HG03342 (cell line): ENCODE measurements at regions not wholly inside any gene's neighbourhood (a gene's known extent, or its start where the extent isn't known, plus 50 kb on each side); places are given as distances from the start of the nearest gene placed in this dataset.
"Not testable (repeated sequence)": the region's sequence is repeated elsewhere in the genome, so short reads cannot be mapped to it uniquely, and the experiment has no call there.

ENCODE experiments used
- ATAC-seq: cut with Tn5 transposase; IDR thresholded peaks from one replicate; pipeline ENCODE4 v1.9.1; 2021; ENCODE audit warnings: mild to moderate bottlenecking, moderate library complexity; ENCODE audit not compliant: unreplicated experiment

GRCh38 chr11:42812361-42812760, 499.4 kb upstream of the API5 start:
- ATAC-seq: no peak

- no peak for ATAC-seq
Measured at GRCh38 chr11:42812960-42813359, 498.8 kb upstream of the API5 start.

- no peak for ATAC-seq
Measured at GRCh38 chr11:42816471-42816870, 495.3 kb upstream of the API5 start.

- ATAC-seq: no peak
Measured at GRCh38 chr11:42819126-42819525, 492.7 kb upstream of the API5 start.

DNA sequence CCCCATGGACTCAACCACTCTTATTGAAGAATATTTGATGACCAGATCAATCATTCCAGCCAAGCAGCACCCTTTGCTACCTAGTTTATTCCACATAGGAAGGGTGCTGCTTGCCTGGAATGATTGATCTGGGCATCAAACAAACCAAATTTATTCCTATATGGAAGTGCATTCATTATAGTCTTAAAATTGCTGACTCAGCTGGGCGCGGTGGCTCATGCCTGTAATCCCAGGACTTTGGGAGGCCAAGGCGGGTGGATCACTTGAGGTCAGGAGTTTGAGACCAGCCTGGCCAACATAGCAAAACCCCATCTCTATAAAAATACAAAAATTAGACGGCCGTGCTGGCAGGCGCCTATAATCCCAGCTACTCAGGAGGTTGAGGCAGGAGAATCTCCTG, 489.6 kb upstream of the API5 start:
- ATAC-seq: not testable (repeated sequence)

GRCh38 chr11:42823546-42823945, 488.2 kb upstream of the API5 start:
- no peak for ATAC-seq

DNA sequence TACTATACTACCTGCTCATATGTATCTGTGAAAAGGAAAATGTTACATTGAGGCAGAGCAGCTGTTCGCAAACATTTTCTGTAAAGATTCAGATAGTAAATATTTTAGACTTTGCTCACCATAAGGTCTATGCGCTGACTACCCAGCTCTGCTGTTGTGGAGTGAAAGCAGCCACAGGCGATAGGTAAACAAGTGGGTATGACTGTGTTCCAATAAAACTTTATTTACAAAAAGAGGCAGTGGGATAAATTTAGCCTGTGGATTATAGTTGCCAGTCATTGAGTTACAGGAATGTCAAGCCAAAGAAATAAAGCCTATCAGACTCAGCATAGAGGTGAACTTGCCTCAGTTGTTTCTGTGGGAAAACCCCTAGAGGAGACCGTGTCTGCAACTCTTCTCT, 487.7 kb upstream of the API5 start:
- no peak for ATAC-seq

DNA sequence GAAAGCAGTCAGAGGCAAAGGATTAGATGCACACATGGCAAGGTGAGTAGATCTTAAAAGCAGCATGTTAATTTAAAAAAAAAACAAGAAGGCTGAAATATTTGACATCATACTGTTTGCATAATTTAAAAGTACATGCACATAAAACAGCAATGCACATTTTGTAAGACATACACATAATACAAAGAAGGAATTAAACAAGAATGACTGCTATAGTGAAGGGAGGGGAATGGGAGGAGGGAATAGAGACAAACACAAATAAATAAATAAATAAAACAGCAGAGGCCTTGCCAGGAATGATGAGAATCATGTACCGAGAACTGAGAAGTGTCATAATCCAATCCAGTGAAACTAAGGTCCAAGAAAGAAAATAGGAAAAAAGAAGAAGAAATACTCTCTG, 486.2 kb upstream of the API5 start:
- ATAC-seq: no peak

- no peak for ATAC-seq
Measured at GRCh38 chr11:42827845-42828244, 484.0 kb upstream of the API5 start.

- ATAC-seq: no peak
Measured at GRCh38 chr11:42837994-42838393, 473.8 kb upstream of the API5 start.

GRCh38 chr11:42840176-42840829, 471.5 kb upstream of the API5 start:
- peak; percentile 97 for ATAC-seq

DNA sequence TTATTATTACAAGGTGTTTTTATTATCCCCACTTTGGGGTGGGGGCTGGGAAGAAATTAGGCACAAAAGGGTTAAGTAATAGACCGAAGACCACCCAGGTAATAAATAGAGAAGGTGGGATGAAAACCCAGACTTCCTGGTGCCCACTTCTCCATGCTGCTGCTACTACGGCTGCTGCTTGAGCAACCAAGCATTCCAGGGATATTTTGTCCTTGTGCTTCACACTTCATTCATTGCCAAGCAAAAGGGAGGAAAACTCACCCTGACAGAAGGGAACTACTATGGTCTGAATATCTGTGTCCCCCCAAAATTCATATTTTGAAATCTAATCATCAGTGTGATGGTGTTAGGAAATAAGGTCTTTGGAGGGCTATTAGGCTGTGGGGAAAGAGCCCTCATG, 470.9 kb upstream of the API5 start:
- ATAC-seq: no peak

DNA sequence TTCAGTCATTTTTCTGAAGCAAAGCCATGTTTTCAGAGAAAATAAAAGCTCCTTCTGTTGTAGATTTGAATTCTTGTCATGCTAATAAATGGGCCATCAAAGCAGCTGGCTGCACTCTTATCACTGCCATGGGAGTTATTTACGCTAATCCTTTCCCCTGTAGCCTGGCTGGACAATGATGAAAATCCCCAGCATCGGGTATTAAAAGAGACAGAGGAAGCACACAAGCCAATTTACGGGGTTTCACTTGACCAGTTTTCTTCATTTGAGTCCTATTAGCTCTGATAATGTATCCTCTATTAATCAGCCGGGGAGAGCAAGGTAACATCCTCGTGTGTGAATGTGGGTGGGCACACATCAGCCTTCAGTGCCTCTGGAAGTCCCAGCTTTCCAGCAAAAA, 470.2 kb upstream of the API5 start:
- no peak for ATAC-seq

DNA sequence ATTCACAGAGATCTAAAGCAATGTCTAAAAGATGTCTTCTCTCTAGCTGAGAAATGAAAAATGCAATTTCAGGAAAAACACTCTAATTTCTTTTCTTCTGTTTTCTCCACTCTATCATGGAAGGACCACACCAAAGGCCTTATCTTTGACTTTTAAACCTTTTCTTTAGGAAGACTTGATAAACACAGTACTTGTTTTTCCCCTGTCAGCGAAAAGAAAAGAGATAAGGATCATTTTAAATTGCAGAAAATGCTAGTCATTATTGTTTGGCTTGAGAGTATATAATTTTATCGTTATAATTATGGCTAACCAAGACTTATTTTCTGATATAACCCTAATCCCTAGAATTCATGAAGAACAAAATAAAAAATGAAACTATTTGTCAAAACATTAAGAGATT, 462.4 kb upstream of the API5 start:
- no peak for ATAC-seq

GRCh38 chr11:42857344-42857743, 454.5 kb upstream of the API5 start:
- no peak for ATAC-seq

GRCh38 chr11:42870480-42870879, 441.3 kb upstream of the API5 start:
- ATAC-seq: no peak

- ATAC-seq: not testable (repeated sequence)
Measured at GRCh38 chr11:42873800-42874405, 437.9 kb upstream of the API5 start.

- ATAC-seq: not testable (repeated sequence)
Measured at GRCh38 chr11:42881335-42881734, 430.5 kb upstream of the API5 start.

DNA sequence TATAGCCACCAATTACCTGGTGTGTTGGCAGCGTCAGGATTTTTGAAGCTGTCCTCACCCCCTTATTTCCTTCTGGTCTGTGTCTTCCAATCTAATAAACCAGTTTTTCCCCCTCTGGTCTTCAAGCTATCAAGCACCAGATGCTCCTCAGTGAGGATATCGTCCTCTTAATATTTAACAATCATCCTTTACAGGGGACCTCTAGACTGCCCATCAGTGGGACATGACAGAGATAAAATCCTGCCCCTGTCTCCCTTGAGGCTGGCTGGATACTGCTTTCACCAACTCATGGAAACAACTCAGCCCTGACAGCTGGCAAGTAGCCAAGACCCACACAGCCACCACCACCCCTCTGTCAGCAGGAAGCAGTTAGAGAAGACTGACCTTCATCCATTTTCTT, 421.0 kb upstream of the API5 start:
- no peak for ATAC-seq

DNA sequence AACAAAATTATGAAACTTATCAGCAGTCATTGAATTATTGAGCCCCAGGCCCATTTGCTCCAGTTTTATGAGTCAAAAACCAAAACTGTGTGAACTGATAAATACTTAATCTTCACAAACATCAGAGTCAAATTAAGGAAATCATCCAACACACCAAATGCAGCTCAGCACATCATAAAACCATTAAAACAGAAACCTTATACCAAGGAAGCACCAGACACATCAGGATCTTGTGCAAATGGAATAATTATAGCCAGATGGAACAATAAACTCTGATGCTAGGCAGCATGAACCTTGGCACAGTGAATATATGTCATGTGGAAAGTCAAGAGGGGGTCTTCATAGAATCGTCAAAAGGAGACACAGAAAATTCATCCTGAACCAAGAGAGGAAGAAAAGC, 410.7 kb upstream of the API5 start:
- ATAC-seq: no peak

GRCh38 chr11:42906226-42906625, 405.6 kb upstream of the API5 start:
- ATAC-seq: no peak

GRCh38 chr11:42913731-42914130, 398.1 kb upstream of the API5 start:
- peak; percentile 67 for ATAC-seq

GRCh38 chr11:42923651-42924050, 388.1 kb upstream of the API5 start:
- ATAC-seq: no peak
